ENCODE measurements at regions not wholly inside any gene's neighbourhood (a gene's known extent, or its start where the extent isn't known, plus 50 kb on each side); places are given as distances from the start of the nearest gene placed in this dataset.

DNA sequence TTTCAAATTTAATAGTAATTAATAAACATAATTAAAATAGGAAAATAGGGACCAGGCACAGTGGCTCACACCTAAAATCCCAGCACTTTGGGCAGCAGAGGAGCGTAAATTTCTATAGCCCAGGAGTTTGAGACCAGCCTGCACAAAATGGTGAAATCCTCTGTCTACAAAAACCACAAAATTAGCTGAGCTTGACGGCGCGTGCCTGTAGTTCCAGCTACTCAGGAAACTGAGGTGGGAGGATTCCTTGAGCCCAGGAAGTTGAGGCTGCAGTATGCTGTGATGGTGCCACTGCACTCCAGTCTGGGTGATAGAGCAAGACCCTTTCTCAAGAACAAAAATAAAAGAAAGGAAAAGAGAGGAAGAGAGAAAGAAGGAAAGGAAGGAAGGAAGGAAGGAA, 1387.0 kb upstream of the ADGRB3 start:
- TF ChIP-seq, protein P1, sequence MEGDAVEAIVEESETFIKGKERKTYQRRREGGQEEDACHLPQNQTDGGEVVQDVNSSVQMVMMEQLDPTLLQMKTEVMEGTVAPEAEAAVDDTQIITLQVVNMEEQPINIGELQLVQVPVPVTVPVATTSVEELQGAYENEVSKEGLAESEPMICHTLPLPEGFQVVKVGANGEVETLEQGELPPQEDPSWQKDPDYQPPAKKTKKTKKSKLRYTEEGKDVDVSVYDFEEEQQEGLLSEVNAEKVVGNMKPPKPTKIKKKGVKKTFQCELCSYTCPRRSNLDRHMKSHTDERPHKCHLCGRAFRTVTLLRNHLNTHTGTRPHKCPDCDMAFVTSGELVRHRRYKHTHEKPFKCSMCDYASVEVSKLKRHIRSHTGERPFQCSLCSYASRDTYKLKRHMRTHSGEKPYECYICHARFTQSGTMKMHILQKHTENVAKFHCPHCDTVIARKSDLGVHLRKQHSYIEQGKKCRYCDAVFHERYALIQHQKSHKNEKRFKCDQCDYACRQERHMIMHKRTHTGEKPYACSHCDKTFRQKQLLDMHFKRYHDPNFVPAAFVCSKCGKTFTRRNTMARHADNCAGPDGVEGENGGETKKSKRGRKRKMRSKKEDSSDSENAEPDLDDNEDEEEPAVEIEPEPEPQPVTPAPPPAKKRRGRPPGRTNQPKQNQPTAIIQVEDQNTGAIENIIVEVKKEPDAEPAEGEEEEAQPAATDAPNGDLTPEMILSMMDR (conservative IDR thresholded peaks at IDR 0.05; ENCODE audit: control insufficient read depth, insufficient read depth, low read depth, low read length): no peak
- H3K4me3 ChIP-seq (ENCODE audit: control insufficient read depth, low read depth, low read length): no peak overlapping the region
- no peak for DNase-seq (ENCODE audit: low read depth)

DNA sequence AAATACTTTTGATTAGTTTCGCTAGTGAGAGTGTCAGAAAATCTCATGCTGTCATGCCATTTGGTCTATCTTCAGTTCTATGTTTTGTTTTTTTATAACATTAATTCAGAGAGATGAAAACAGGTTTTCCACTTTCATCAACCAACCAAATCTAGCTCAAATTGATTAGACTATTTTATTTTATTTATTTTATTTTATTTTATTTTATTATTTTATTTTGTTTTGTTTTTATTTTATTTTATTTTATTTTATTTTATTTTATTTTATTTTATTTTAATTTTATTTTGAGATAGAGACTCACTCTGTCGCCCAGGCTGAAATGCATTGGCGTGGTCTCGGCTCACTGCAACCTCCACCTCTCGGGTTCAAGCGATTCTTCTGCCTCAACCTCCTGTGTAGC, 1391.0 kb upstream of the ADGRB3 start:
- TF ChIP-seq, protein P1 (conservative IDR thresholded peaks at IDR 0.05; ENCODE audit: control insufficient read depth, insufficient read depth, low read depth, low read length): no peak
- no peak overlapping the region for H3K4me3 ChIP-seq (ENCODE audit: control insufficient read depth, low read depth, low read length)
- DNase-seq (ENCODE audit: low read depth): no peak

DNA sequence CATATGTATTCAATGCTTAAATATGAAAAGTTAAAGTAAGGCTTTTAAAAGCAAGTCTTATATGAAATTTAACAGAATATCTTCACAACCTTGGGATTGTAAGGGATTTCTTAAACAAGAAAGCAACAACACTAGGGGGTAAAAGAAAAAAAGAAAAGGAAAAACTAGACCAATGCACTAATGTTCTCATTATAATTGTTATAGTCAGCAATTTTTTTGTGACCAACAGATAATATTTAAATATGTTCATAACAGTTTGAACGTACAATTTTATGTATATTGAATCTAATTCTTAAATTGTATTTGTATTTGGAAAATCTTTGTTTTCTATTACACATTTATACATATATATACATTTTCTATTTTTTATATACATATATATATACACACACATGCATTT, 1397.8 kb upstream of the ADGRB3 start:
- TF ChIP-seq, protein P1 (conservative IDR thresholded peaks at IDR 0.05; ENCODE audit: control insufficient read depth, insufficient read depth, low read depth, low read length): no peak

DNA sequence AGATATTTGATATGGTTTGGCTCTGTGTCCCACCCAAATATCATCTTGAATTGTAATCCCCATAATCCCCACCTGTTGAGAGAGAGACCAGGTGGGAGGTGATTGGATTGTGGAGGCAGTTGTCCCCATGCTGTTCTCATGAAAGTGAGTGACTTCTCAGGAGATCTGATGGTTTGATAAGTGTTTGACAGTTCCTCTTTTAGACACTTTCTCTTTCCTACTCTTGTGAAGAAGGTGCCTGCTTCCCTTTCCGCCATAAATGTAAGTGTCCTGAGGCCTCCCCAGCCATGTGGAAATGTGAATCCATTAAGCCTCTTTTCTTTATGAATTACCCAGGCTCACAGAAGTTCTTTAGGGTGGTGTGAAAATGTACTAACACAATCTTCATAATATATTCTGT, 1404.0 kb upstream of the ADGRB3 start:
- DNase-seq (ENCODE audit: low read depth): no peak
- H3K4me3 ChIP-seq (ENCODE audit: control insufficient read depth, low read depth, low read length): no peak overlapping the region
- TF ChIP-seq, protein P1 (conservative IDR thresholded peaks at IDR 0.05; ENCODE audit: control insufficient read depth, insufficient read depth, low read depth, low read length): no peak

More for the DNA sequence above, 1397.8 kb upstream of the ADGRB3 start:
- no peak overlapping the region for H3K4me3 ChIP-seq (ENCODE audit: control insufficient read depth, low read depth, low read length)
- DNase-seq (ENCODE audit: low read depth): no peak

DNA sequence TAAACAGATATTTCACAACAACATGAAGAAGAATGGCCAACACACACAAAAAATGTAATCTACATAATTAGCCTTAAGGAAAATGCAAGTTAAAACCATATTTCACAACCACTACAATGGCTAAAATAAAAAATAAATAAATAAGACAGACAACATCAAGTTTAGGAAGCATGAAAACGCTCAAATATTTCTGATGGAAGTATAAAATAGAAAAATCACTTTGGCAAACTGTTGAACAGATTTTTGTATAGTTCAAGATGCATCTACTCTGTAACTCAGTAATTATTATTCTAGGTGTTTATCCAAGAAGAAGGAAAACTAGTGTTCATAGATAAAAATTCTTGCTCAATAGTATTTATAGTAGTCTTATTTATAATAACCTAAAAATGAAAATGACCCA, 1410.1 kb upstream of the ADGRB3 start:
- no peak for DNase-seq (ENCODE audit: low read depth)
- no peak overlapping the region for H3K4me3 ChIP-seq (ENCODE audit: control insufficient read depth, low read depth, low read length)
- TF ChIP-seq, protein P1 (conservative IDR thresholded peaks at IDR 0.05; ENCODE audit: control insufficient read depth, insufficient read depth, low read depth, low read length): no peak

DNA sequence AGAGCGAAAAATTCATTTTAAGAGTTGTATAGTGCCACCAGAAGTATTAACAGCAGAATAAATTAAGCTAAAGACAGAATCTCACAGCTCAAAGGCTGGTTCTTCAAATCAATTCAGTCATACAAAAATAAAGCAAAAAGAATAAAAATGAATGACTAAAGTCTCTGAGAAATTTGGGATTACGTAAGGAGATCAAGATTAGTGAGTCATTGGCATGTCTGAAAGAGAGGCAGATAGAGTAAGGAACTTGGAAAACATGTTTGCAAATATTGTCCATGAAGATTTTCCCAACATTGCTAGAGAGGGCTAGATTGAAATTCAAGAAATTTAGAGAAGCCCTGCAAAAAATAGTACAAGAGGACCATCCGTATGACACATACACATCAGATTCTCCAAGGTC, 1413.9 kb upstream of the ADGRB3 start:
- TF ChIP-seq, protein P1 (conservative IDR thresholded peaks at IDR 0.05; ENCODE audit: control insufficient read depth, insufficient read depth, low read depth, low read length): no peak
- peak; percentile 15 for DNase-seq (ENCODE audit: low read depth)
- H3K4me3 ChIP-seq (ENCODE audit: control insufficient read depth, low read depth, low read length): no peak overlapping the region

DNA sequence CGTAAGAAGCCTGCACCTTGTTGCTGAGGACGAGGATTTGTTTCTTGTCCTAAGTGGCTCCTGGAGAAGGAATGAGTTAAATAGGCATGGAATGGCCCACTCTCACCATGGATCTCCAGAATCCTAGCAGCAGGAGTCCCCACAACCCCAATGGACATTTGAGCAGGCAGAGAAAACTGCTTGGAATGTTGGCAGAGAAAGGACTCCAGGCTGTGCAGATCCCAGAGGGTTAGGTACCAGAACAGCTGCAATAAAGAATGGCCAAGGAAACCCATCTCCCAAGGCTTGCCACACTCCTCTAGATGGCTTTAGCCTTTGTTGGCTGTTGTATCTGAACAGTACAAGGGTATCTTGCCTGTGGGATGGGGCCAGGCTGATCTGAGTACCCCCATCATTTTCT, 1415.7 kb upstream of the ADGRB3 start:
- no peak for DNase-seq (ENCODE audit: low read depth)
- H3K4me3 ChIP-seq (ENCODE audit: control insufficient read depth, low read depth, low read length): no peak overlapping the region
- TF ChIP-seq, protein P1 (conservative IDR thresholded peaks at IDR 0.05; ENCODE audit: control insufficient read depth, insufficient read depth, low read depth, low read length): no peak
